ENCODE measurements at regions not wholly inside any gene's neighbourhood (a gene's known extent, or its start where the extent isn't known, plus 50 kb on each side); places are given as distances from the start of the nearest gene placed in this dataset.

DNA sequence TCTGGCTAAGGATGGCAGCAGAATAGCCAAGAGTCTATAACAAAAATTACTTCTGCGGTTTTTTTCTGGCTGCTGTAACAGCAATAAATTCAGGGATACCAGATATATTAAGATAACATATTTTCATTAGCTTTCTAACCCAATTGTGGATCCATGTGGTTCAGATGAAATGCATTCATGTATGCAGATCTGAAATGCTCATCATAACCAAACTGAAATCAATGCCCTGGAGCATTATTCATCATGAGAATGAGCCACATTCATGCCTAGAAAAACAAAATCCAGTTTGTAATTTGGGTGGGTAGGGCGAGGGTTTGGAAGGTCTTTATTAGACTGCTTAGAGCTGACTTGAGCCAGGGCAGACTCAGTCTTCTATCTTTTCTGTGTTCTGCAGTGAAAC, 69.8 kb upstream of the SEMA3A start:
- Mint-ChIP-seq H3K4me1 (no peaks in the 10 kb centered on the region), H3K9me3 (no peaks in the 10 kb centered on the region), H3K4me3 (no peak overlapping the region), H3K36me3 (ENCODE audit: low read depth) (no peaks in the 10 kb centered on the region), H3K27me3 (no peaks in the 10 kb centered on the region), H3K27ac (no peak overlapping the region)
- DNase-seq, result no peak
- CTCF ChIA-PET, result no interaction called here
- POLR2A ChIA-PET, result no interaction called here

DNA sequence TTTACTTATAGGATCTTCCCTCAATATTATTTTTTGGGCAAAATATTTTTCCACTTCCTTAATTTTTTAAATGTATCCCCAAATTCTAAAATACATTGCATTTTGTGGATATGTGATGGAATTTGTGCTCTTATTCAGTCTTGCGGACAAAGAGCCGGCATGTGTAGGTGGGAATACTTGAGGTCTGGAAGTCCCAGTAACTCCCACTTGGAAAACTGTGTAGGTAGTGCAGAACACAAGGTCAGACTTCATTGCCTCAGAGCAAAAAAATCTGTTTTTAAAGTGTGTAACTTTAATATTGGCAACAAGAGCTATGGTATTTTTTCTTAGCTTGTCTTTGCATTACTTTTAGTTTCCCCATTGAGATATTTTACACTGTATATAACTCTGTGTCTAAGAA, 68.5 kb upstream of the SEMA3A start:
- Mint-ChIP-seq H3K27ac (no peak overlapping the region), H3K9me3 (no peaks in the 10 kb centered on the region), H3K36me3 (ENCODE audit: low read depth) (no peaks in the 10 kb centered on the region), H3K4me3 (no peak overlapping the region), H3K27me3 (no peaks in the 10 kb centered on the region), H3K4me1 (no peaks in the 10 kb centered on the region)
- DNase-seq, result no peak
- ChIA-PET POLR2A (no interaction called here), CTCF (no interaction called here)

DNA sequence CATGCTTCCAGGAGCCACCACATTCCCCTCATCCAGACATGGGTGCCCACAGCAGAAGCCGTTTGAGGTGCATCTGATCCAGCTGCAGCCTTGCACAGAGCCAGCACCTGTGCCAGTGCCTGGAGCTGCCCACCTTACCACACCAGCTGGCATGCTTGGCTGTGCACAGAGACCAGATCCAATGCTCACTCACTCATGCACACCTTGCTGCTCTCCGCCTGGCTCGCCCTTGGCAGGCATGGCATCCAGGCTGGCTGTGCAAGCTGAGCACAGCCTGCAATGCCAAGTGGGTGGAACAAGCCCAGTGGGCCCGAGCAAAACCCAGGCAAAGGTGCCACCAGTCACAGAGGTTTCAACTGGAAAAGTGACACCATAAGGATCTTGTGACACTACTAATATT, 66.9 kb upstream of the SEMA3A start:
- Mint-ChIP-seq H3K4me1 (no peaks in the 10 kb centered on the region), H3K9me3 (no peaks in the 10 kb centered on the region), H3K27ac (no peak overlapping the region), H3K36me3 (ENCODE audit: low read depth) (no peaks in the 10 kb centered on the region), H3K27me3 (no peaks in the 10 kb centered on the region), H3K4me3 (no peak overlapping the region)
- ChIA-PET CTCF (no interaction called here), POLR2A (no interaction called here)
- no peak for DNase-seq

DNA sequence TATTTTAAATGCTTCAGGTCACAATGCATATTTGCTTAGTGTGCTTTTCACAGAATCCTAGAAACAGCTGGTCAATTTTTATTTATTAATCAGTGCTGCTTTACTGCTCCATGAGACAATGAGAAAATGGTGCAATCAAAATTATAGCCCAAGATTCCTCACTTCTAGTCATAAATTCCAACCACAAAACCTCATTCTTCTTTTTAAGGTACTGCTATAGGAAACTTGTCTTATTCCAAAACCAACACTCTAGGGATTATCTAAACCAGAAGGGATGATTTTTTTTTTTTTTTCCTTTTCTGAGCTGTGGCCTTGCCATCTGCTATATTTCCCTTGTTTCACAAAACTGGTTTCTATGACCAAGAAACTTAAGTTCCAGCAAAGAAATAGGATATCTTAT, 64.0 kb upstream of the SEMA3A start:
- ChIA-PET POLR2A (no interaction called here), CTCF (interaction anchor here (0.6 kb wide), 1 partner anchor 219 kb away, joined by 3 read pairs; no protein-coding TSS in a partner anchor)
- Mint-ChIP-seq H3K4me3 (no peak overlapping the region), H3K27me3 (no peaks in the 10 kb centered on the region), H3K27ac (no peak overlapping the region), H3K36me3 (ENCODE audit: low read depth) (no peaks in the 10 kb centered on the region), H3K9me3 (no peaks in the 10 kb centered on the region), H3K4me1 (no peaks in the 10 kb centered on the region)
- DNase-seq, result no peak

DNA sequence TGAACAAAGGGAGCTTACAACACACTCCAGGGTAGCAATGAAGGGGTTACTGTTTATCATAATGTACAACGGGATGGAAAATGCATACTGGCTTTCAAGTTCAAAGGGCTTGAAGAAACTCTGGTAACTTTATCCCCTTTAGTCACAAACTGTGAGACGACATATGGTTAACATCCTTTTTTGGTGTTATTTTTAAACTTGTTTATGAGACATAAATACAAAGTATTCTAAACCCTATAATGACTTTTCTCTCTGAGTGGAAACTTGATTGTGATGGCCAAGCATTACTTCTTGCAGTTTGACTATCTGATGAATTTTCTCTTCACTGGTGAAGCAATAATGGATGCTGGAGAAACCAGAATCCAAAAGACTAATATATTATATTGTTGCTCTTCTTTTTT, 62.0 kb upstream of the SEMA3A start:
- H3K36me3 Mint-ChIP-seq (ENCODE audit: low read depth), result no peaks in the 10 kb centered on the region
- DNase-seq, result no peak
- ChIA-PET POLR2A (no interaction called here), CTCF (no interaction called here)
- no peak overlapping the region for H3K4me3 Mint-ChIP-seq
- no peaks in the 10 kb centered on the region for H3K27me3 Mint-ChIP-seq
- no peak overlapping the region for H3K27ac Mint-ChIP-seq
- H3K4me1 Mint-ChIP-seq, result no peaks in the 10 kb centered on the region
- H3K9me3 Mint-ChIP-seq, result no peaks in the 10 kb centered on the region

DNA sequence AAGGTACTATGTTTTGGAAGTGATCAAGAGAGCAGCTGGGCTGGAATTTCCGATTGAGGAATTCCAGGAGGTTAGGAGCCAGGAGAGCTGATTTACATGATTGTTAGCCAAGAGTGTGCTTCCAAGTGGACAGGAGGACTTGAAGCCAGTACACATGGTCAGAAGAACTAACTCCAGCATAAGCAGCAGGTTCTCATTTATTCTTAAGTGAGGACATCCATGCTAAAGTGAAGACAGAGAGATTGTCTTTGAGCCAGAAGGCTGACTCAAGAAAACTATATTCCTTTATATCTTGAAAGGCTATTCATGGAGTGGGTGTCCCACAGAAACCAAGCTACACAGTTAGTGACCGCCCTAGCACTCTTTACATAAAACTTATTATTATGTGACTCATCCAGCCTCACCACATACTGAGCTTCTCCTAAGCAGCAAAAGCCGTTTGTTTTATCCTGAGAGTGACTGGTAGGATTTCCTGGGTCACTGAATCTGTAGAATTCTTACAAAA, 56.7 kb upstream of the SEMA3A start:
- DNase-seq, result no peak
- Mint-ChIP-seq H3K27ac (no peak overlapping the region), H3K4me1 (no peaks in the 10 kb centered on the region), H3K36me3 (ENCODE audit: low read depth) (no peaks in the 10 kb centered on the region), H3K4me3 (no peak overlapping the region), H3K27me3 (no peaks in the 10 kb centered on the region), H3K9me3 (no peaks in the 10 kb centered on the region)
- ChIA-PET POLR2A (no interaction called here), CTCF (no interaction called here)

DNA sequence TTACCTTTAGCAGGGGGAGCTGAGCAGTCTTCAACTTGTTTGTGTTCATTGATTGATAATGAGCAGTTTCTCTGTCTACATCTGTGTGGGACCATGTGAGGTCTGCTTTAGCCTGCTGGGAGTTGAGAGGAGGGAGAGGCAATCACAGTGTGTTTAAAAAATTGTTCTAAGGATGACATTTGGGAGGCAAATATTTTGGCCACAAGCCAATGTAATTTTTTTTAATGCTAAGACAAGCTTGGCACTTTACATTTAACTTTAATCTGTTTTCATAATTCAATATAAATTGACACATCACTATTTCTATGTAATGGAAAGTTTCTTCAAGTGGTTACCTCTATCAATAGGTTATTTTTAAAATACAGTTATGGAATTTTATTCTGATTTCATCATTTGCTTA, 55.9 kb upstream of the SEMA3A start:
- Mint-ChIP-seq H3K27me3 (no peaks in the 10 kb centered on the region), H3K36me3 (ENCODE audit: low read depth) (no peaks in the 10 kb centered on the region), H3K27ac (no peak overlapping the region), H3K9me3 (no peaks in the 10 kb centered on the region), H3K4me3 (no peak overlapping the region), H3K4me1 (no peaks in the 10 kb centered on the region)
- ChIA-PET CTCF (no interaction called here), POLR2A (no interaction called here)
- DNase-seq, result no peak

DNA sequence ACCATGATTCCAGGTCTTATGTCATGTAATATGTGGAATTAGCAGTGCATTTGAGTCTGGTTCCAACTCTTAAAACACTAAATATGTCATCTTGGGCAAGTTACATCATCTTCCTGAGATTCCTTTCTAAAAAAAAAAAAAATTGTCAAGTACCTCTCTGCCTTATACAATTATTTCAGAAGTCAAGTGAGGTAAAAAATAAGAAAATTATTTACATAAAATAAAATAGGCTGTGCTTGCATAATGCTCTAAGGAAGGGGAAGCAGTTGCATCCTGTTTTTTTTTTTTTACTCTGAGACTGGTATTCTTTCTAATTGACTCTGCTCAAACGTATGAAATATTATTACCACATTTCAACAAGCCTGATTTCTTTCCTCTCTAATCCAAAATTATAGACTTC, 55.1 kb upstream of the SEMA3A start:
- CTCF ChIA-PET, result no interaction called here
- no peak for DNase-seq
- no peaks in the 10 kb centered on the region for H3K4me1 Mint-ChIP-seq
- no peaks in the 10 kb centered on the region for H3K36me3 Mint-ChIP-seq (ENCODE audit: low read depth)
- H3K27me3 Mint-ChIP-seq, result no peaks in the 10 kb centered on the region
- POLR2A ChIA-PET, result no interaction called here
- H3K4me3 Mint-ChIP-seq, result no peak overlapping the region
- no peak overlapping the region for H3K27ac Mint-ChIP-seq
- H3K9me3 Mint-ChIP-seq, result no peaks in the 10 kb centered on the region

DNA sequence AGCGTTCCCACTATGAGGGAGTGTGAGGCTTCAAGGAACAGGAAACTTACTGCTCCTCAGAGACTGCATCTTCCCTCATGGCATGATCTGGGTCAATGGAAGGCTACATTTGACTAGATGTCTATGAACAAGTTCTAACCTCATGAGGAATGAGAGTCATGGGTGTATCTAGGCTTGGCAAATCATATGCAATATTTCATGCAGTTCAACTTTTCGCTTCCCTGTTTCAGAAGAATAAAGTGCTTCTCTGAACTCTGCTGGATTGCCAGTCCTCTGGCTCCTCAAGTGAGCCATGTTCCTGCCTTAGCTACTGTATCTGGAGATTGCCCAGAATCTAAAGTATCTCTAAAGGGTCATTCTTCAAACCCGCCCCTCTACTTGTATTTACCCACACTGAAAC, 54.3 kb upstream of the SEMA3A start:
- Mint-ChIP-seq H3K27me3 (no peaks in the 10 kb centered on the region), H3K36me3 (ENCODE audit: low read depth) (no peaks in the 10 kb centered on the region), H3K9me3 (no peaks in the 10 kb centered on the region), H3K4me1 (no peaks in the 10 kb centered on the region), H3K4me3 (no peak overlapping the region), H3K27ac (no peak overlapping the region)
- ChIA-PET CTCF (no interaction called here), POLR2A (no interaction called here)
- no peak for DNase-seq

DNA sequence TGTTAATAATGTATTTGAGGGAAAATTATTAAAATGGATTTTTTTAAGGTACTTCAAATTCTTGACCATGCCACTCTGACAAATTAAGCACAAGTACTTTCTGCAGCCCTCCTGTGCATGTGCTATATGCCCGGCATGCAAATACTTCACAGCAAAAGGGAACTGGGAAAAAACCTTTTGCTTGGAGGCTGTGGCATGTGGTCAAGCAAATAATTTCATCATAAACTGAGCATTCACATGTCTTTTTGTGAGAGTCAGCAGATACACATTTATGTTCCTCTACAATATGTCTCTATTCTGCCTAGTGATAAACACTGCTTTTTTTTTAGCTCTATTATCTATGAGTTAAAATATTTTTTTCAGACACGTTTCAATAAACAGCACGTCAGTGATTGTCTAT, 53.7 kb upstream of the SEMA3A start:
- H3K4me3 Mint-ChIP-seq, result no peak overlapping the region
- no peaks in the 10 kb centered on the region for H3K27me3 Mint-ChIP-seq
- no peaks in the 10 kb centered on the region for H3K4me1 Mint-ChIP-seq
- CTCF ChIA-PET, result no interaction called here
- peaks cover 3% of the 10 kb centered on the region for H3K9me3 Mint-ChIP-seq
- no peaks in the 10 kb centered on the region for H3K36me3 Mint-ChIP-seq (ENCODE audit: low read depth)
- no peak for DNase-seq
- POLR2A ChIA-PET, result no interaction called here
- H3K27ac Mint-ChIP-seq, result no peak overlapping the region

DNA sequence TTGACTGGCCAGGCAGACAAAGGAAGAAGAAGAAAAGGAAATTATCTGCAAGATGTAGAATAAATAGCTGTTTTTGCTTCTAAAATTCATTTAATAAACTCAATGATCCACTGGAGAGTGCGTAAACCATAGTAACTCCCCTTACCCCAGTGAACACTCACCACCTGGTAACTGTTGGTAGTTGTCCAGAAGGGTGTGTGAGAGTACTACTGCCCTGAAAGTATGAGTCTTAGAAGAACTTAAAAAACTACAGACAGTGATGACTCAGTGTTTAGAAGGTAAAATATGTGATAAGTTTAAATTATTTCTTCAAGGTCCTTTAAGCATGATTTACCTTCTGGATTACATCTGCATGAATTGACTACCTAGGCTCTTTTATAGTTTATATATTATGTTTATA, 53.0 kb upstream of the SEMA3A start:
- ChIA-PET CTCF (no interaction called here), POLR2A (no interaction called here)
- peaks cover 7% of the 10 kb centered on the region for H3K9me3 Mint-ChIP-seq
- H3K27ac Mint-ChIP-seq, result no peak overlapping the region
- H3K27me3 Mint-ChIP-seq, result no peaks in the 10 kb centered on the region
- H3K36me3 Mint-ChIP-seq (ENCODE audit: low read depth), result no peaks in the 10 kb centered on the region
- H3K4me1 Mint-ChIP-seq, result no peaks in the 10 kb centered on the region
- no peak overlapping the region for H3K4me3 Mint-ChIP-seq
- no peak for DNase-seq

DNA sequence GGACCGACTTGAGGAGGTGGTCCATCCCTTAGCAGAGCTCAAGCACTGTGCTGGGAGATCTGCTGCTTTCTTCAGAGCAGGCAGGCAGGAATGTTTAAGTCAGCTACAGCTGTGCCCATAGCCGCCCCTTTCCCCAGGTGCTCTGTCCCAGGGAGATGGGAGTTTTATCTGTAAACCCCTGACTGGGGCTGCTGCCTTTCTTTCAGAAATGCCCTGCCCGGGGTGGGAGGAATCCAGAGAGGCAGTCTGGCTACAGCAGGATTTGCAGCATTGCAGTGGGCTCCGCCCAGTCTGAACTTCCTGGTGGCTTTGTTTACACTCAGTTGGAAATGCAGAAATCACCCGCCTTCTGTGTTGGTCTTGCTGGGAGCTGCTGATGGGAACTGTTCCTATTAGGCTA, 51.2 kb upstream of the SEMA3A start:
- POLR2A ChIA-PET, result no interaction called here
- CTCF ChIA-PET, result no interaction called here
- no peak overlapping the region for H3K4me3 Mint-ChIP-seq
- no peak overlapping the region for H3K27ac Mint-ChIP-seq
- H3K36me3 Mint-ChIP-seq (ENCODE audit: low read depth), result no peaks in the 10 kb centered on the region
- H3K9me3 Mint-ChIP-seq, result peaks cover 16% of the 10 kb centered on the region
- no peaks in the 10 kb centered on the region for H3K27me3 Mint-ChIP-seq
- DNase-seq, result no peak
- H3K4me1 Mint-ChIP-seq, result no peaks in the 10 kb centered on the region

Measured in activated CD4-positive, alpha-beta memory T cell treated with anti-CD3 and anti-CD28 coated beads, Interleukin-2, amount 10 ng/mL, durations not matched to agents 7 days and 5 days (primary cell).